VCaP (cell line): ENCODE measurements at regions not wholly inside any gene's neighbourhood (a gene's known extent, or its start where the extent isn't known, plus 50 kb on each side); places are given as distances from the start of the nearest gene placed in this dataset.

Source experiments
- H3K27ac ChIP-seq: fragments of 450-650 bp; 2 replicates; pipeline ENCODE4 v1.5.1; 2017
- TF ChIP-seq, protein P1 (sequence below): fragments of 450-650 bp; conservative IDR thresholded peaks from 2 replicates; pipeline ENCODE4 v1.5.1; 2017; ENCODE audit warnings: mild to moderate bottlenecking, moderate library complexity

DNA sequence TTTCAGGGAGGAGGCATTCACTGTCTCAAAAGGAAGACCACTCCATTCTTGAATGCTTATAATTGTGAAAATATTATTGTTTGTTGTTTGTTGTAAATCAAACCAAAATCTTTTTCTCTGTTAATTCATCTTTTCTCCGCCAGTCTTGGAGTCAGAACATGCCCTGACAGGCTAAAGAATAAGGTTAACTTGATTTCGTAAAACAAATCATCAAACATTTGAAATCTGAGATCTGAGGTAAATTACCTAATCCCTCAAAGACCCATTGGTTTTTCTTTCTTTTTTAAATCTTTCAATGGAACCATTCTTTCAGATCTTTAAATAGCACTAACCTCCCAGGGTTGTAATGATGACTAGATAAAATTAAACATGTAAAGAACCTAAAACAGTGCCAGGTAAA lies 430.1 kb upstream of the PTBP2 start:
- TF ChIP-seq, protein P1, sequence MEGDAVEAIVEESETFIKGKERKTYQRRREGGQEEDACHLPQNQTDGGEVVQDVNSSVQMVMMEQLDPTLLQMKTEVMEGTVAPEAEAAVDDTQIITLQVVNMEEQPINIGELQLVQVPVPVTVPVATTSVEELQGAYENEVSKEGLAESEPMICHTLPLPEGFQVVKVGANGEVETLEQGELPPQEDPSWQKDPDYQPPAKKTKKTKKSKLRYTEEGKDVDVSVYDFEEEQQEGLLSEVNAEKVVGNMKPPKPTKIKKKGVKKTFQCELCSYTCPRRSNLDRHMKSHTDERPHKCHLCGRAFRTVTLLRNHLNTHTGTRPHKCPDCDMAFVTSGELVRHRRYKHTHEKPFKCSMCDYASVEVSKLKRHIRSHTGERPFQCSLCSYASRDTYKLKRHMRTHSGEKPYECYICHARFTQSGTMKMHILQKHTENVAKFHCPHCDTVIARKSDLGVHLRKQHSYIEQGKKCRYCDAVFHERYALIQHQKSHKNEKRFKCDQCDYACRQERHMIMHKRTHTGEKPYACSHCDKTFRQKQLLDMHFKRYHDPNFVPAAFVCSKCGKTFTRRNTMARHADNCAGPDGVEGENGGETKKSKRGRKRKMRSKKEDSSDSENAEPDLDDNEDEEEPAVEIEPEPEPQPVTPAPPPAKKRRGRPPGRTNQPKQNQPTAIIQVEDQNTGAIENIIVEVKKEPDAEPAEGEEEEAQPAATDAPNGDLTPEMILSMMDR = no peak
- no peak overlapping the region for H3K27ac ChIP-seq

DNA sequence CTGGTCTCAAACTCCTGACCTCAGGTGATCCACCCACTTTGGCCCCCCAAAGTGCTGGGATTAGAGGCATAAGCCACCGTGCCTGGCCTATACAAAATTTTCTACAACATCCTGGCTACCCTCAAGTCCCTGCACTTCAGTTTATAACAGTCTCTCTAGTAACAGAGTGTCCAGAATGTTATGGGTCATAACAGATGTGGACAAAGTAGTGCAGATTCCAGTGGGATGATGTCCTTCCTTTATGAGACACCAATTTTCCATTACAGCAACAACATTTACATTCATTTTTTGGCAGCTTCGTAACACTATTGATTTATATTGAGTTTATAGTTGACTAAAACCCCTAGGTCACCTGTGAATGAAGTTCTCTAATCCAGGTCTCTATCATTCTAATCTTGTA lies 429.4 kb upstream of the PTBP2 start:
- TF ChIP-seq, protein P1 = no peak
- H3K27ac ChIP-seq = no peak overlapping the region

DNA sequence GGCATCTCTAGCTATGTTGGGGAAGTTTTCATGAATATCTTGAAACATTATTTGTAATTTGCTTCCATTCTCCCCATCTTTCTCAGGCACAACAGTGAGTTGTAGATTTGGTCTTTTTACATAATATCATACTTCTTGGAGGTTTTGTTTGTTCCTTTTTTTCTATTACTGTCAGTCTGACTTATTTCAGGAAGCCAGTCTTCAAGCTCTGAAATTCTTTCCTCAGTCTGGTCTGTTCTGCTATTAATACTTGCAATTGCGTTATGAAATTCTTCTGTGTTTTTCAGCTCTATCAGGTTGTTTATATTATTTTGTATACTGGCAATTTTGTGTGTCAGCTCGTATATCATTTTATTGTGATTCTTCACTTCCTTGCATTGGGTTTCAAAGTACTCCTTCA lies 424.6 kb upstream of the PTBP2 start:
- TF ChIP-seq, protein P1 = no peak
- H3K27ac ChIP-seq = no peak overlapping the region

DNA sequence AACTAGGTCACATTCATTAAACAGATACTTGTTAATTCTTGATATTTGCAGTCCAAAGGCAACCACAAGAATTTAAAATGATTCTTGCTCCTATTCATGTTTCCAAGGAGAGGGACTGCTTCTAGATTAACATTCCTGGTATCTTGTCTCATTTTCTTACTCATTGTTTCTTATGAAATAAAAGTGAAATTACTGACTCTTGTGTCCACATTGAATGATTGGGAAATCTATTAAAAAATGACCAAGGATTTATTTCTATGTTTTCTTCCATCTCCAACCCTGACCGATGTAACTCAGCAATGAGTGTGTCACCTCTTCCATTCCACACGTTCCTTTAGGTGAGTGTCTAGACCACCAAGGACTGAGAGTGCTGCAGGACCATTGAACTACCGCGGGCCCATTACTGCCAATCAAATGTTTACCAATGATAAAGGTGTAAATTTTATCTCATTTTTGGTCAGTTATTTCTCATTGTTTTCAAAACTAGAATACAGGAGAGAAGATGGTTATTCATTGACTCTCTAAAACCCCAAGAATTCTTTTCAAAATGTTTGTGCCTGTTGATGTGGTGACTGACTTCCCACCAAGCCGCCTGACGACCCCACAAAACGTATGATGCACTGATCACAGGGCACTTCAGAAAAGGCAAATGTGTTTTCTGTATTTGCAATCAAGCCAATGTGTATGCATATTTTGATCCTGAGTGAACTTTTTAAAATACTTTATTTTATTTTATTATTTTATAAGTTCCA lies 414.6 kb upstream of the PTBP2 start:
- H3K27ac ChIP-seq = no peak overlapping the region
- TF ChIP-seq, protein P1 = no peak

DNA sequence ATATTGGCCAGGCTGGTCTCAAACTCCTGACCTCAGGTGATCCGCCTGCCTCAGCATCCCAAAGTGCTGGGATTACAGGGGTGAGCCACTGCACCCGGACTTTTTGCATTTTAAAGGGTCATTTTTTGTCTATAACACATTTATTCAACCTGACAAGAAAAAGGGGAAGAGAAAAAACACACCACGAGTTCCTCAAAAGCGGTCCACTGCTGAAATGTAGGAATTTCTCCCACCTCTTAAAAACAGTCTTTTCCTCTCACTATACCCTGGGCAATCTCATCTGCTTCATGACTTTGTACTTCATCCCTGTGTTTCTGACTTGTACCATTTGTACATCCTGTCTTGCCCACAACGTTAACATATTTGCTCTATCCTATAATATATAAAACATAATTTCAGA lies 413.3 kb upstream of the PTBP2 start:
- TF ChIP-seq, protein P1 = no peak
- no peak overlapping the region for H3K27ac ChIP-seq

DNA sequence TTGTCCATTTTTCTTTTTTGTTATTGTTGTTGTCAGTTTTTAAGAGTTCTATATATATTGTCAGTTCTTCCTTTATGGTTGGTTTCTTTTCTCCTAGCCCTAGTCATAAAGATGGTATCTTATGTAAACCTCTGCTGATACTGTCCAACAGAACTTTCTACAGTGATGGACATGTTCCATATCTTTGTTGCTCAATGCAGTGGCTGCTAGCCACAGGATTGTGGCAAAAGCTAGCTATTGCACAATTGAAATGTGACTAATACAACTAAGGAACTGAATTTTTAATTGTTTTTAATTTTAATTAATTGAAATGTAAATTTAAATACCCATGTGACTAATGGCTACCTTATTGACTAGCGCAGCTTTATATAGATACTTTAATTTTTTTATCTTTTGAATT lies 411.8 kb upstream of the PTBP2 start:
- no peak overlapping the region for H3K27ac ChIP-seq
- TF ChIP-seq, protein P1 = no peak; the same call in 1 of the 2 replicates

DNA sequence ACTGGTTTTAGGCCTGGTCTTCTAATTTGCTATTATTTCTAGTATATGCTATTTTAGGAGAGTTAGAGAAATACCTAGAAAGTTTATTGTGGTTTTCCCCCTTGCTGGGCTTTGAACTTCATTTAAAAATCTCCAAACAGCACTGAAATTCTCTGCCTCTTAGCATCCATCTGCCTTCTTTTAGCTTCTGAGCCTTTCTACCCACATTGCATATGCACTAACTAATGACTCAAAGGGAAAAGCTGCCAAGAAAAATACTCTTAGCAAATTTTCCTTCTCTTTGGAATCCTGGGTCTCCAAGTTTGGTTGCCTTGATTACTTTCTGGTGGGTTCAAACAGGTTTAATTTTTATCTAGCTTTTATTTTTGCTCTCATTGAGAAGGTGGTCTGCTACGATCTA lies 408.4 kb upstream of the PTBP2 start:
- H3K27ac ChIP-seq = no peak overlapping the region
- TF ChIP-seq, protein P1 = no peak
